Astrocyte of the cerebellum (primary cell): ENCODE measurements at regions not wholly inside any gene's neighbourhood (a gene's known extent, or its start where the extent isn't known, plus 50 kb on each side); places are given as distances from the start of the nearest gene placed in this dataset.
A peak's percentile ranks its signal among the peaks of the same experiment; 100 is the strongest.

Experiments
- DNase-seq: peaks from one replicate; pipeline ENCODE4 v3.0.0-alpha.2; 2011; ENCODE audit warnings: low read depth
- H3K4me3 ChIP-seq: 2 replicates; pipeline ENCODE4 v1.5.1; 2011; ENCODE audit warnings: mild to moderate bottlenecking, low read depth, low read length, moderate library complexity
- CTCF ChIP-seq: IDR thresholded peaks from 2 replicates; pipeline ENCODE4 v1.5.1; 2012; ENCODE audit warnings: low read length, low read depth, moderate library complexity, mild to moderate bottlenecking; ENCODE audit errors: missing control alignments
- in situ Hi-C: cut with HindIII; loops from 2 replicates; pipeline ENCODE4 v1.10.0; 2017; ENCODE audit warnings: low sequenced_read_pairs

DNA sequence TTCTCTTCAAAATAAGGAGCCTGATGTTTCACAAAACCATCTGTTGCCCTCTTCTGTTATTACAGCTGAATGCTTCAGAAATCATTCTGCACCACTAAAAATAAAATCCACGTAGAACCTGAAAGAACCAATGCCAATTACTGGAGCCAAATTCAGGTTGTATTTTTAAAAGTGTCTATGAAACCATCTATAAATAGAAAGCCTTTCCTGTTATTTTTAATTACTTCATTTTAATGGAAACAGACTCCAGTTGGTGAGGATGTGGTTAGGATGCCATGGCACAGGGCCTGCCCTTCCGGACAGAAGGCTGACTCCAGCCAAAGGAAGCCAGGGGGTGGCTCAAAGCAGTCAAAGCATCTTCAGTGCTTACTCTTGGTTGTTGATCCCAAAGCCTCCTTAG, 119.8 kb downstream of the TENT4A start:
- TF ChIP-seq CTCF: no peak
- H3K4me3 ChIP-seq: no peak overlapping the region
- in situ Hi-C loops: no loop called here
- DNase-seq: no peak

DNA sequence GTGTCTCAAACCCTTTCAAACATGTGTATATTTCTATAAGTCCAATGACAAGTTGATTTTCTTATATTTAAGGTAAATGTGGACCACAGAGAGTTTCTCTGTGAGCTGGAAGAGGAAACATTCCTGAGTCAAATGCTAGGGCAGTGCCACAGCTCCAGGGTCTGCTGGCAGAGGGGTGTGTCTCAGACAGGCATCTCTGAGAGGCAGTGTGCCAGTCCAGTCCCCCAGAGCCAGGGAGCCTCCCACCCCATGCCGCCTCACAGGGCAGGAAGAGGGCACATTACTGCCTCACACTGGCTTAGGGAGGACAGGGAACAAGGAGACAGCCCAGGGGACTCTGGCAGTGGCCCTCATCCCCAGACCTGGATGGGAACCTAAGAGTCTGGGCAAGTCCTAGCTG, 120.2 kb downstream of the TENT4A start:
- no peak overlapping the region for H3K4me3 ChIP-seq
- in situ Hi-C loops: no loop called here
- DNase-seq: no peak
- TF ChIP-seq CTCF: no peak

DNA sequence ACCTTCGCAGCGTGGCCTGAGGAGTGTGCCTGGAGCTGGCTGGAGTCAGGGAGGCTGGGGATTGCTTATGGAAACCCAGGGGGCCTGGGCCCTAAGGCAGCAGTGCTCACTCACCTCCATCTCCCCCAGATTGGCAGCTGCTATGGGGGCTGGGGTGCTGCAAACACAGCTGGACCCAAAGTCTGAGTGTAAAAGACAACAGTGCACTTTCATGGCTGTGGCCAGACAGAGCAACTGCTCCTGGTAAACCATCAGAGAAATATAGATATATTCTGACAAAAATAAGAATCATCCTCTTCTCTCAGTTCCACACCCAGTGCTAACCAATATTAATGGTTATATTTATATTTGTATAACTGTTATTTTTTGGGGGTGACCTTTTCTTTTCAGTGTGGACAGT, 123.9 kb downstream of the TENT4A start:
- TF ChIP-seq CTCF: no peak
- DNase-seq: no peak
- no peak overlapping the region for H3K4me3 ChIP-seq
- in situ Hi-C loops: no loop called here

- in situ Hi-C loops: no loop called here
- DNase-seq: no peak
- no peak overlapping the region for H3K4me3 ChIP-seq
- TF ChIP-seq CTCF: peak; percentile 19
These were observed 124.4 kb downstream of the TENT4A start for GRCh38 chr5:6837519-6838110.

DNA sequence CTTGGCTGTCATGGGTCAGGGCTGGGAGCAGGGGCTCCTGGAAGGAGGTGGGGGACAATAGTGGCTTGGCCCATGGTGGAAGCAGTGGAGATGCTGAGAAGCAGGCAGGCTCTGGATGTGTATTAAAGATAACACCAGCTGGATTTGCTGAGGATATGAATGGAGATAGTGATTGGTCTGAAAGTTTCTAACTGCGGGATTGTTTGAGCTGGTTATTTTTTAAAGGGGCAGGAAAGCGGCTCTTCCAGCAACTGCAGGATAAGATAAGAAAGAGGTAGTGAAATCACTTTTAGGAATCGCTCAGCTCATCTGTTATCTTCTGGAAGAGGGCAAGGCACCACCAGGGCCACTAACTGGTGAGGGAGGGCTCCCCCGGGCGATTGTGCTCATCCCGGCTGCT, 125.5 kb downstream of the TENT4A start:
- no peak for DNase-seq
- no peak overlapping the region for H3K4me3 ChIP-seq
- TF ChIP-seq CTCF: no peak
- in situ Hi-C loops: no loop called here

DNA sequence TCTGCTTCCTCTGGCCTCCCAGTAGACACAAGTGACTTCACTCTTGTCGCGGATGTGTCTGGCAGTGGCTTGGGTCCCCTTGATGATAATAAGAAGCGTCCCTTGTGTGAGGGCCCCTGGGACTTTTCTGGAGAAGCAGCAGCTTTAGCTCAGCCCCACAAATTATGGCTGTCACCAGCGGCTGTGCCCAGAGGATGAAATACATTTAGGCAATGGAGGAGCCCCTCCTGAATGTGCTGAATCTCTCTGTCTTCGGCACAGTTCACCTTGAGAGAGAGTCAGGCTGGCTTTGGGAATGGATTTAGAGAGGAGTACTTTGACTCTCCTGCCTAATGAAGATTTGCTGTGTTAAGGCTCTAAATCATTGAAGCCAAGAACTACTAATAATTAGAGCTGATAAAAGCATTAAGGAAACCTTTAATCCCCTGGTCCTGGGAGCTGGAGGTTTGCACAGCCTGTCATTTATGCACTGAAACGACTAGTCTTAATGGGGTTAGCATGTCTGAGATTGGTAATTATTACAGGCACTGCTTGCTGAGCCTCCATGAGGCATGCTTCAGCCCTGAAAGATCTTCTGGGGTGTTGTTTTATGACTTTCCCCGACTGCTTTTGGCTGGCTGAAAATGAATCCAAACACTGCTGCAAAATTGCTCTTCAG, 127.0 kb downstream of the TENT4A start:
- no peak for DNase-seq
- in situ Hi-C loops: no loop called here
- no peak for TF ChIP-seq CTCF
- no peak overlapping the region for H3K4me3 ChIP-seq
